Mammary epithelial cell (primary cell): ENCODE measurements at regions not wholly inside any gene's neighbourhood (a gene's known extent, or its start where the extent isn't known, plus 50 kb on each side); places are given as distances from the start of the nearest gene placed in this dataset.

ENCODE experiments used
- EZH2 ChIP-seq: IDR thresholded peaks from 2 replicates; pipeline ENCODE4 v1.6.1; 2012; ENCODE audit warnings: low read length, inconsistent platforms, borderline replicate concordance
- TF ChIP-seq, protein P1 (sequence below), 2 donors: IDR thresholded peaks in 1 of 2; conservative IDR thresholded peaks in 1 of 2; 2 replicates each; pipeline ENCODE4 v1.5.1; 2011 to 2012; ENCODE audit warnings: inconsistent platforms in 2 of 2, low read length in 2 of 2, mild to moderate bottlenecking in 2 of 2, control low read depth in 1 of 2, low read depth in 1 of 2; ENCODE audit not compliant: insufficient read depth in 1 of 2; ENCODE audit errors: extremely low read depth in 1 of 2

DNA sequence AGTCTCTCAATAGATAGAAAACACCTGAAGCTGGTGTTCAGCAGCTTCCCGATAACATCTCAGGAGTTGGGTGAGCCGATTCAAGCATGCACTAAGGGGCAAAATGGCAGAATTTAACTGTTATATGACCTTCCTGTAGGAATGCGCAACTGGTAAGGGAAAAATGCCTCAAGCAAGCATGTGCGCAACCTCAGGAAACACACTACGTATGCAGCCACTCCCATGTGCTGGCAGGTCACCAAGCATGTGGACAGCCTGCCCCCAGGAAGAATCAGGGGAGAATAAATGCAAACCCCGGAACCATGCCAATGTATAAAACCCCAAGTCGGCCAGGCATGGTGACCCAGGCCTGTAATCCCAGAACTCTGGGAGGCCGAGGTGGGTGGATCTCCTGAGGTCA, 645.6 kb downstream of the NYAP2 start:
- TF ChIP-seq, protein P1, sequence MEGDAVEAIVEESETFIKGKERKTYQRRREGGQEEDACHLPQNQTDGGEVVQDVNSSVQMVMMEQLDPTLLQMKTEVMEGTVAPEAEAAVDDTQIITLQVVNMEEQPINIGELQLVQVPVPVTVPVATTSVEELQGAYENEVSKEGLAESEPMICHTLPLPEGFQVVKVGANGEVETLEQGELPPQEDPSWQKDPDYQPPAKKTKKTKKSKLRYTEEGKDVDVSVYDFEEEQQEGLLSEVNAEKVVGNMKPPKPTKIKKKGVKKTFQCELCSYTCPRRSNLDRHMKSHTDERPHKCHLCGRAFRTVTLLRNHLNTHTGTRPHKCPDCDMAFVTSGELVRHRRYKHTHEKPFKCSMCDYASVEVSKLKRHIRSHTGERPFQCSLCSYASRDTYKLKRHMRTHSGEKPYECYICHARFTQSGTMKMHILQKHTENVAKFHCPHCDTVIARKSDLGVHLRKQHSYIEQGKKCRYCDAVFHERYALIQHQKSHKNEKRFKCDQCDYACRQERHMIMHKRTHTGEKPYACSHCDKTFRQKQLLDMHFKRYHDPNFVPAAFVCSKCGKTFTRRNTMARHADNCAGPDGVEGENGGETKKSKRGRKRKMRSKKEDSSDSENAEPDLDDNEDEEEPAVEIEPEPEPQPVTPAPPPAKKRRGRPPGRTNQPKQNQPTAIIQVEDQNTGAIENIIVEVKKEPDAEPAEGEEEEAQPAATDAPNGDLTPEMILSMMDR (conservative IDR thresholded peaks at IDR 0.05 in 1 of 2, IDR thresholded peaks at IDR 0.05 in 1 of 2; ENCODE audit: extremely low read depth in 1 of 2, insufficient read depth in 1 of 2, low read depth in 1 of 2, low read length in 2 of 2), result no peak
- TF ChIP-seq EZH2, result no peak
